T1000 (cell line): ENCODE measurements at regions not wholly inside any gene's neighbourhood (a gene's known extent, or its start where the extent isn't known, plus 50 kb on each side); places are given as distances from the start of the nearest gene placed in this dataset.
"Not testable (repeated sequence)": the region's sequence is repeated elsewhere in the genome, so short reads cannot be mapped to it uniquely, and the experiment has no call there.

Experiments
- DNase-seq: peaks from one replicate; lab custom pipeline; 2025; ENCODE audit warnings: mixed read lengths; lab: John Stamatoyannopoulos, UW

GRCh38 chr10:46202405-46202804 is 84.4 kb upstream of the ANTXRL start:
- not testable (repeated sequence) for DNase-seq

- not testable (repeated sequence) for DNase-seq
Measured at GRCh38 chr10:46204482-46205102, 82.2 kb upstream of the ANTXRL start.

GRCh38 chr10:46210427-46210826 is 76.4 kb upstream of the ANTXRL start:
- DNase-seq = not testable (repeated sequence)

GRCh38 chr10:46215426-46215825 is 71.4 kb upstream of the ANTXRL start:
- no peak for DNase-seq

- no peak for DNase-seq
Measured at GRCh38 chr10:46216003-46216634, 70.7 kb upstream of the ANTXRL start.

- no peak for DNase-seq
Measured at GRCh38 chr10:46216836-46217751, 69.7 kb upstream of the ANTXRL start.

GRCh38 chr10:46217752-46218453 is 68.9 kb upstream of the ANTXRL start:
- DNase-seq = no peak

GRCh38 chr10:46218921-46219320 is 67.9 kb upstream of the ANTXRL start:
- DNase-seq = no peak

GRCh38 chr10:46219431-46219990 is 67.3 kb upstream of the ANTXRL start:
- not testable (repeated sequence) for DNase-seq

GRCh38 chr10:46220187-46220586 is 66.6 kb upstream of the ANTXRL start:
- no peak for DNase-seq

- DNase-seq = no peak
Measured at GRCh38 chr10:46220872-46221538, 65.8 kb upstream of the ANTXRL start.

- no peak for DNase-seq
Measured at GRCh38 chr10:46222364-46222935, 64.3 kb upstream of the ANTXRL start.

GRCh38 chr10:46223064-46223480 is 63.7 kb upstream of the ANTXRL start:
- DNase-seq = no peak

- no peak for DNase-seq
Measured at GRCh38 chr10:46223626-46224413, 63.0 kb upstream of the ANTXRL start.

GRCh38 chr10:46224414-46224682 is 62.4 kb upstream of the ANTXRL start:
- no peak for DNase-seq

- DNase-seq = no peak
Measured at GRCh38 chr10:46225597-46225996, 61.2 kb upstream of the ANTXRL start.

GRCh38 chr10:46226232-46226631 is 60.6 kb upstream of the ANTXRL start:
- no peak for DNase-seq

- no peak for DNase-seq
Measured at GRCh38 chr10:46226900-46227558, 59.8 kb upstream of the ANTXRL start.

- no peak for DNase-seq
Measured at GRCh38 chr10:46227571-46227935, 59.2 kb upstream of the ANTXRL start.
